GM23338 (cell line): ENCODE measurements at regions not wholly inside any gene's neighbourhood (a gene's known extent, or its start where the extent isn't known, plus 50 kb on each side); places are given as distances from the start of the nearest gene placed in this dataset.
A peak's percentile ranks its signal among the peaks of the same experiment; 100 is the strongest.

ENCODE experiments used
- ATAC-seq: fragments of 200-7000 bp; cut with Tn5 transposase; 3 replicates; pipeline ENCODE4 v1.9.1; 2020
- DNase-seq: peaks from one replicate; pipeline ENCODE4 v3.0.0-alpha.2; 2015; ENCODE audit warnings: low spot score
- H2AFZ ChIP-seq: fragments of 200-600 bp; sonication (generic); 2 replicates; pipeline ENCODE4 v1.8.0; 2016; ENCODE audit warnings: antibody characterized with exemption, mild to moderate bottlenecking, moderate library complexity
- H3F3A ChIP-seq: fragments of 200-600 bp; sonication (generic); replicated peaks from 2 replicates; pipeline ENCODE4 v1.8.0; 2017; ENCODE audit warnings: antibody characterized with exemption, mixed run types, low read depth
- H3K27ac ChIP-seq: fragments of 200-600 bp; sonication (generic); 2 replicates; pipeline ENCODE4 v1.6.1; 2016; ENCODE audit warnings: low read depth
- H3K27me3 ChIP-seq: fragments of 200-600 bp; sonication (generic); 2 replicates; pipeline ENCODE4 v1.8.0; 2016; ENCODE audit warnings: mild to moderate bottlenecking, mixed run types, moderate library complexity; ENCODE audit not compliant: insufficient read depth
- H3K36me3 ChIP-seq: fragments of 200-600 bp; sonication (generic); 2 replicates; pipeline ENCODE4 v1.8.0; 2016; ENCODE audit warnings: mild to moderate bottlenecking; ENCODE audit not compliant: insufficient read depth
- H3K4me1 ChIP-seq: fragments of 200-600 bp; sonication (generic); 2 replicates; pipeline ENCODE4 v1.8.0; 2016; ENCODE audit warnings: mild to moderate bottlenecking, moderate library complexity; ENCODE audit not compliant: insufficient read depth
- H3K4me2 ChIP-seq: fragments of 200-600 bp; sonication (generic); 2 replicates; pipeline ENCODE4 v1.7.1; 2017; ENCODE audit warnings: mixed run types
- H3K4me3 ChIP-seq: fragments of 200-600 bp; sonication (generic); 2 replicates; pipeline ENCODE4 v1.6.1; 2016; ENCODE audit warnings: mixed run types
- H3K79me2 ChIP-seq: fragments of 200-600 bp; sonication (generic); replicated peaks from 2 replicates; pipeline ENCODE4 v1.8.0; 2017; ENCODE audit warnings: mild to moderate bottlenecking; ENCODE audit not compliant: insufficient read depth
- H3K9me2 ChIP-seq: fragments of 200-600 bp; sonication (generic); 2 replicates; pipeline ENCODE4 v1.8.0; 2017; ENCODE audit not compliant: insufficient read depth
- H4K20me1 ChIP-seq: fragments of 200-600 bp; sonication (generic); replicated peaks from 2 replicates; pipeline ENCODE4 v1.8.0; 2017; ENCODE audit warnings: mild to moderate bottlenecking; ENCODE audit not compliant: insufficient read depth
- H3K27ac Mint-ChIP-seq: 2 replicates; pipeline ENCODE4 v1.8.0; 2020; ENCODE audit warnings: inconsistent platforms, mild to moderate bottlenecking, moderate library complexity, mixed read lengths
- H3K27me3 Mint-ChIP-seq: 3 replicates; pipeline ENCODE4 v1.8.0; 2022; ENCODE audit warnings: low read depth, mild to moderate bottlenecking, moderate library complexity, mixed read lengths, inconsistent platforms; ENCODE audit not compliant: insufficient read depth, poor library complexity
- H3K36me3 Mint-ChIP-seq: 3 replicates; pipeline ENCODE4 v1.8.0; 2021; ENCODE audit warnings: low read depth, mild to moderate bottlenecking, inconsistent platforms, moderate library complexity, mixed read lengths
- H3K4me1 Mint-ChIP-seq: 3 replicates; pipeline ENCODE4 v1.8.0; 2020; ENCODE audit warnings: mild to moderate bottlenecking, inconsistent platforms, mixed read lengths
- H3K4me3 Mint-ChIP-seq: 3 replicates; pipeline ENCODE4 v1.8.0; 2021; ENCODE audit warnings: moderate library complexity, mild to moderate bottlenecking, inconsistent platforms, mixed read lengths
- H3K9me3 Mint-ChIP-seq: 3 replicates; pipeline ENCODE4 v1.8.0; 2020; ENCODE audit warnings: moderate library complexity, mild to moderate bottlenecking, inconsistent platforms, mixed read lengths
- EZH2phosphoT487 ChIP-seq: fragments of 200-600 bp; sonication (generic); IDR thresholded peaks from one replicate; pipeline ENCODE4 v1.8.1; 2018; ENCODE audit warnings: antibody characterized with exemption; ENCODE audit not compliant: unreplicated experiment
- POLR2AphosphoS5 ChIP-seq: IDR thresholded peaks from 2 replicates; pipeline ENCODE4 v1.6.1; 2016; ENCODE audit warnings: antibody characterized with exemption, low read depth
- TF ChIP-seq, protein P1 (sequence below): fragments of 250-450 bp; sonication (Bioruptor Pico); IDR thresholded peaks from 2 replicates; pipeline ENCODE4 v1.5.0; 2020; ENCODE audit warnings: mild to moderate bottlenecking, moderate library complexity
- TF ChIP-seq, protein P2 (sequence below): IDR thresholded peaks from one replicate; pipeline ENCODE4 v1.6.1; 2018; ENCODE audit warnings: antibody characterized with exemption; ENCODE audit not compliant: unreplicated experiment

DNA sequence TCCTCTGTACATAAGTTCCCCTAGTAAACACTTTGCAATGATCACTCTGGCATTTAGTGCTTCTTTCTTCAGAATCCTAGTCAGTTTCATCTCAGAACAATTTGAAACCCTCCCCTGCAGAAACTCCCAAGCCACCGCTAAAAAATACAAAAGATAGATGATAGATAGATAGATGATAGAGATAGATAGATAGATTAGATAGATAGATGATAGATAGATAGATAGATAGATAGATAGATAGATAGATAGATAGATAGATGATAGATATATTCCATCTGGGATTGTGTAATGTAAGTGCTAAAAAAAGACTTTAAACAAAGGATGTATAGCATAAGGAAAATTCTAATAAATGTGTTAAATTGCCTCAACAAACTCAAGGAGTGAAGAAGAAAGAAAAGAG is 212.6 kb upstream of the POGK start:
- H3K27me3 ChIP-seq: no peaks in the 10 kb centered on the region
- ATAC-seq: no peak
- Mint-ChIP-seq H3K9me3 (no peaks in the 10 kb centered on the region), H3K4me3 (no peak overlapping the region), H3K27me3 (no peaks in the 10 kb centered on the region), H3K4me1 (no peaks in the 10 kb centered on the region), H3K36me3 (no peaks in the 10 kb centered on the region), H3K27ac (no peak overlapping the region)
- H2AFZ ChIP-seq: no peak overlapping the region
- no peak overlapping the region for H3K4me2 ChIP-seq
- no peaks in the 10 kb centered on the region for H3F3A ChIP-seq
- no peaks in the 10 kb centered on the region for H3K79me2 ChIP-seq
- no peak overlapping the region for H3K4me3 ChIP-seq
- no peak for TF ChIP-seq POLR2AphosphoS5
- TF ChIP-seq, protein P1, sequence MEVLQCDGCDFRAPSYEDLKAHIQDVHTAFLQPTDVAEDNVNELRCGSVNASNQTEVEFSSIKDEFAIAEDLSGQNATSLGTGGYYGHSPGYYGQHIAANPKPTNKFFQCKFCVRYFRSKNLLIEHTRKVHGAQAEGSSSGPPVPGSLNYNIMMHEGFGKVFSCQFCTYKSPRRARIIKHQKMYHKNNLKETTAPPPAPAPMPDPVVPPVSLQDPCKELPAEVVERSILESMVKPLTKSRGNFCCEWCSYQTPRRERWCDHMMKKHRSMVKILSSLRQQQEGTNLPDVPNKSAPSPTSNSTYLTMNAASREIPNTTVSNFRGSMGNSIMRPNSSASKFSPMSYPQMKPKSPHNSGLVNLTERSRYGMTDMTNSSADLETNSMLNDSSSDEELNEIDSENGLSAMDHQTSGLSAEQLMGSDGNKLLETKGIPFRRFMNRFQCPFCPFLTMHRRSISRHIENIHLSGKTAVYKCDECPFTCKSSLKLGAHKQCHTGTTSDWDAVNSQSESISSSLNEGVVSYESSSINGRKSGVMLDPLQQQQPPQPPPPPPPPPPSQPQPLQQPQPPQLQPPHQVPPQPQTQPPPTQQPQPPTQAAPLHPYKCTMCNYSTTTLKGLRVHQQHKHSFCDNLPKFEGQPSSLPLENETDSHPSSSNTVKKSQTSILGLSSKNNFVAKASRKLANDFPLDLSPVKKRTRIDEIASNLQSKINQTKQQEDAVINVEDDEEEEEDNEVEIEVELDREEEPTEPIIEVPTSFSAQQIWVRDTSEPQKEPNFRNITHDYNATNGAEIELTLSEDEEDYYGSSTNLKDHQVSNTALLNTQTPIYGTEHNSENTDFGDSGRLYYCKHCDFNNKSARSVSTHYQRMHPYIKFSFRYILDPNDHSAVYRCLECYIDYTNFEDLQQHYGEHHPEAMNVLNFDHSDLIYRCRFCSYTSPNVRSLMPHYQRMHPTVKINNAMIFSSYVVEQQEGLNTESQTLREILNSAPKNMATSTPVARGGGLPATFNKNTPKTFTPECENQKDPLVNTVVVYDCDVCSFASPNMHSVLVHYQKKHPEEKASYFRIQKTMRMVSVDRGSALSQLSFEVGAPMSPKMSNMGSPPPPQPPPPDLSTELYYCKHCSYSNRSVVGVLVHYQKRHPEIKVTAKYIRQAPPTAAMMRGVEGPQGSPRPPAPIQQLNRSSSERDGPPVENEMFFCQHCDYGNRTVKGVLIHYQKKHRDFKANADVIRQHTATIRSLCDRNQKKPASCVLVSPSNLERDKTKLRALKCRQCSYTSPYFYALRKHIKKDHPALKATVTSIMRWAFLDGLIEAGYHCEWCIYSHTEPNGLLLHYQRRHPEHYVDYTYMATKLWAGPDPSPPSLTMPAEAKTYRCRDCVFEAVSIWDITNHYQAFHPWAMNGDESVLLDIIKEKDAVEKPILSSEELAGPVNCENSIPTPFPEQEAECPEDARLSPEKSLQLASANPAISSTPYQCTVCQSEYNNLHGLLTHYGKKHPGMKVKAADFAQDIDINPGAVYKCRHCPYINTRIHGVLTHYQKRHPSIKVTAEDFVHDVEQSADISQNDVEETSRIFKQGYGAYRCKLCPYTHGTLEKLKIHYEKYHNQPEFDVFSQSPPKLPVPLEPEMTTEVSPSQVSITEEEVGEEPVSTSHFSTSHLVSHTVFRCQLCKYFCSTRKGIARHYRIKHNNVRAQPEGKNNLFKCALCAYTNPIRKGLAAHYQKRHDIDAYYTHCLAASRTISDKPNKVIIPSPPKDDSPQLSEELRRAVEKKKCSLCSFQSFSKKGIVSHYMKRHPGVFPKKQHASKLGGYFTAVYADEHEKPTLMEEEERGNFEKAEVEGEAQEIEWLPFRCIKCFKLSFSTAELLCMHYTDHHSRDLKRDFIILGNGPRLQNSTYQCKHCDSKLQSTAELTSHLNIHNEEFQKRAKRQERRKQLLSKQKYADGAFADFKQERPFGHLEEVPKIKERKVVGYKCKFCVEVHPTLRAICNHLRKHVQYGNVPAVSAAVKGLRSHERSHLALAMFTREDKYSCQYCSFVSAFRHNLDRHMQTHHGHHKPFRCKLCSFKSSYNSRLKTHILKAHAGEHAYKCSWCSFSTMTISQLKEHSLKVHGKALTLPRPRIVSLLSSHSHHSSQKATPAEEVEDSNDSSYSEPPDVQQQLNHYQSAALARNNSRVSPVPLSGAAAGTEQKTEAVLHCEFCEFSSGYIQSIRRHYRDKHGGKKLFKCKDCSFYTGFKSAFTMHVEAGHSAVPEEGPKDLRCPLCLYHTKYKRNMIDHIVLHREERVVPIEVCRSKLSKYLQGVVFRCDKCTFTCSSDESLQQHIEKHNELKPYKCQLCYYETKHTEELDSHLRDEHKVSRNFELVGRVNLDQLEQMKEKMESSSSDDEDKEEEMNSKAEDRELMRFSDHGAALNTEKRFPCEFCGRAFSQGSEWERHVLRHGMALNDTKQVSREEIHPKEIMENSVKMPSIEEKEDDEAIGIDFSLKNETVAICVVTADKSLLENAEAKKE (CRISPR knock-in tag): no peak
- no peak for DNase-seq
- H3K9me2 ChIP-seq: 0 out of 2 replicates have a peak, but pooled peaks cover 3% of the 10 kb centered on the region
- no peak overlapping the region for H3K27ac ChIP-seq
- no peaks in the 10 kb centered on the region for H3K4me1 ChIP-seq
- no peaks in the 10 kb centered on the region for H3K36me3 ChIP-seq
- H4K20me1 ChIP-seq: no peaks in the 10 kb centered on the region

DNA sequence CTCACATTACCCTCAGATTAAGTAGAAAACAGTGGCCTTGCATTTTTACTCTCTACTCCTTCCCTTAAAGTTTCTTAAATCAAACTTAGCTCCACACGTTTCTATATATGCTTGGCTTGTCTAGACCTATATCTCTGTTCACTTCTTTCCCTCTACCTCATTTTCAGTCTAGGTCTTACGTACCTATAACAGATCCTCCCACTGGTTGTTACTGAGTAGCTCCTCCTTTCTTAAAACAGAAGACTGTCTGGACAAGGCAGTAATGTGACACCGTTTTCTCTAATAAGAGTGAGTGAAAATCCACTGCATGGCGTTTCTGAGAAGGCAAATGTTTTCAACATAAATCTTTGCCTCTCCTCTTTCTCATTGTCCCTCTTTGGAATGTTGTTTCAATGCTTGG is 211.7 kb upstream of the POGK start:
- no peaks in the 10 kb centered on the region for H3K27me3 Mint-ChIP-seq
- no peaks in the 10 kb centered on the region for H3K9me3 Mint-ChIP-seq
- no peak overlapping the region for H3K4me3 Mint-ChIP-seq
- Histone ChIP-seq H3K27me3 (no peaks in the 10 kb centered on the region), H3K27ac (no peak overlapping the region), H3K9me2 (0 out of 2 replicates have a peak, but pooled peaks cover 3% of the 10 kb centered on the region), H3K79me2 (no peaks in the 10 kb centered on the region), H3F3A (no peaks in the 10 kb centered on the region), H3K4me1 (no peaks in the 10 kb centered on the region), H3K36me3 (no peaks in the 10 kb centered on the region), H4K20me1 (no peaks in the 10 kb centered on the region), H3K4me3 (no peak overlapping the region), H3K4me2 (no peak overlapping the region), H2AFZ (no peak overlapping the region; the same call in 1 of the 2 replicates)
- no peak overlapping the region for H3K27ac Mint-ChIP-seq
- TF ChIP-seq, protein P2, sequence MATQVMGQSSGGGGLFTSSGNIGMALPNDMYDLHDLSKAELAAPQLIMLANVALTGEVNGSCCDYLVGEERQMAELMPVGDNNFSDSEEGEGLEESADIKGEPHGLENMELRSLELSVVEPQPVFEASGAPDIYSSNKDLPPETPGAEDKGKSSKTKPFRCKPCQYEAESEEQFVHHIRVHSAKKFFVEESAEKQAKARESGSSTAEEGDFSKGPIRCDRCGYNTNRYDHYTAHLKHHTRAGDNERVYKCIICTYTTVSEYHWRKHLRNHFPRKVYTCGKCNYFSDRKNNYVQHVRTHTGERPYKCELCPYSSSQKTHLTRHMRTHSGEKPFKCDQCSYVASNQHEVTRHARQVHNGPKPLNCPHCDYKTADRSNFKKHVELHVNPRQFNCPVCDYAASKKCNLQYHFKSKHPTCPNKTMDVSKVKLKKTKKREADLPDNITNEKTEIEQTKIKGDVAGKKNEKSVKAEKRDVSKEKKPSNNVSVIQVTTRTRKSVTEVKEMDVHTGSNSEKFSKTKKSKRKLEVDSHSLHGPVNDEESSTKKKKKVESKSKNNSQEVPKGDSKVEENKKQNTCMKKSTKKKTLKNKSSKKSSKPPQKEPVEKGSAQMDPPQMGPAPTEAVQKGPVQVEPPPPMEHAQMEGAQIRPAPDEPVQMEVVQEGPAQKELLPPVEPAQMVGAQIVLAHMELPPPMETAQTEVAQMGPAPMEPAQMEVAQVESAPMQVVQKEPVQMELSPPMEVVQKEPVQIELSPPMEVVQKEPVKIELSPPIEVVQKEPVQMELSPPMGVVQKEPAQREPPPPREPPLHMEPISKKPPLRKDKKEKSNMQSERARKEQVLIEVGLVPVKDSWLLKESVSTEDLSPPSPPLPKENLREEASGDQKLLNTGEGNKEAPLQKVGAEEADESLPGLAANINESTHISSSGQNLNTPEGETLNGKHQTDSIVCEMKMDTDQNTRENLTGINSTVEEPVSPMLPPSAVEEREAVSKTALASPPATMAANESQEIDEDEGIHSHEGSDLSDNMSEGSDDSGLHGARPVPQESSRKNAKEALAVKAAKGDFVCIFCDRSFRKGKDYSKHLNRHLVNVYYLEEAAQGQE: no peak
- no peak for TF ChIP-seq EZH2phosphoT487
- ATAC-seq (peak; percentile 30; the same call in 1 of the 3 replicates), DNase-seq (peak; percentile 25)
- H3K36me3 Mint-ChIP-seq: no peaks in the 10 kb centered on the region
- H3K4me1 Mint-ChIP-seq: no peaks in the 10 kb centered on the region
